Activated CD4-positive, alpha-beta T cell treated with anti-CD3 and anti-CD28 coated beads for 24 hours (primary cell): ENCODE measurements at regions not wholly inside any gene's neighbourhood (a gene's known extent, or its start where the extent isn't known, plus 50 kb on each side); places are given as distances from the start of the nearest gene placed in this dataset.

Experiments used
- DNase-seq, 2 donors: peaks; one replicate each; pipeline ENCODE4 v3.0.0-alpha.2; 2020; ENCODE audit warnings: low read depth in 2 of 2

- DNase-seq = no peak
Observed at GRCh38 chr12:12016284-12017100, 54.2 kb upstream of the BCL2L14 start.

- DNase-seq = no peak
Observed at GRCh38 chr12:12017135-12017581, 53.6 kb upstream of the BCL2L14 start.

GRCh38 chr12:12017798-12018197 is 52.9 kb upstream of the BCL2L14 start:
- no peak for DNase-seq

- no peak for DNase-seq
Observed at GRCh38 chr12:12018454-12018853, 52.3 kb upstream of the BCL2L14 start.

- no peak for DNase-seq
Observed at GRCh38 chr12:12019881-12020280, 50.9 kb upstream of the BCL2L14 start.

- no peak for DNase-seq
Observed at GRCh38 chr12:12020762-12021161, 50.0 kb upstream of the BCL2L14 start.
